NCI-H2196 (cell line): ENCODE measurements at regions not wholly inside any gene's neighbourhood (a gene's known extent, or its start where the extent isn't known, plus 50 kb on each side); places are given as distances from the start of the nearest gene placed in this dataset.

Experiments used
- DNase-seq: peaks from one replicate; lab custom pipeline; 2025; ENCODE audit not compliant: unreplicated experiment; lab: John Stamatoyannopoulos, UW

- no peak for DNase-seq
Observed at GRCh38 chr3:25073423-25073822, 354.6 kb upstream of the RARB start.

- DNase-seq = no peak
Observed at GRCh38 chr3:25074149-25074548, 353.9 kb upstream of the RARB start.

GRCh38 chr3:25080461-25080860 is 347.6 kb upstream of the RARB start:
- DNase-seq = no peak

DNA sequence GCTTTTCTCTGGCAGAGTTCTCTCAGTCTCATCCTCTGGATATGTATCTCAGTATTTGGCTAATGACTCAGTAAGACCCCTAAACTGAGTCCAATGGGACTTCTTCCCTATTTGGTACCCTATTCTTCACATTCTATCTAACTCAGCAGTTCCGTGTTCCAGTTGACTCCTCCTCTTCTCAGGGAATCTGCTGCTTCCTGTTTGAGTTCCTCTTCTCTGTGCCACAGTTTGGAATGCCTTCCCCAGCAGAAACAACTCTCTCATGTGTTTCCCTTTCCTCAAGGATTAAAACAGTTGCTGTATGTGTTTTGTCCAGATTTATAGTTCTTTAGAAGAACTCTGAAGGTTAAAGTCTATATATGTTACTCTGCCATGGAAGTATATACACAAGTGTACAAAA is 344.0 kb upstream of the RARB start:
- no peak for DNase-seq

DNA sequence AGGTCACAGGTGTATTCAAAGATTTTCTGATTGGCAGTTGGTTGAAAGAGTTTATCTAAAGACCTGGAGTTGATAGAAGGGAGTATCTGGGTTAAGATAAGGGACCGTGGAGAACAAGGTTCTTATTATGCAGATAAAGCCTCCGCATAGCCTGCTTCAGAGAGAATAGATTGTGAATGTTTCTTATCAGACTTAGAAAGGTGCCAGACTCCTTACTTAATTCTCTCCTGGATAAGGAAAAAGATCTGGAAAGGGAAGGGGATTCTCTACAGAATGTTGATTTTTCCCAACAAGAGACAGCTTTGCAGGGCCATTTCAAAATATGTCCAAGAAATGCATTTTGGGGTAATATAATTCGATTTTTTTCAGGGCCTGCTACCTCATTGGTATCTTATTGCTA is 341.3 kb upstream of the RARB start:
- DNase-seq = no peak

- no peak for DNase-seq
Observed at GRCh38 chr3:25088284-25088683, 339.8 kb upstream of the RARB start.

GRCh38 chr3:25090698-25091453 is 337.2 kb upstream of the RARB start:
- DNase-seq = no peak

DNA sequence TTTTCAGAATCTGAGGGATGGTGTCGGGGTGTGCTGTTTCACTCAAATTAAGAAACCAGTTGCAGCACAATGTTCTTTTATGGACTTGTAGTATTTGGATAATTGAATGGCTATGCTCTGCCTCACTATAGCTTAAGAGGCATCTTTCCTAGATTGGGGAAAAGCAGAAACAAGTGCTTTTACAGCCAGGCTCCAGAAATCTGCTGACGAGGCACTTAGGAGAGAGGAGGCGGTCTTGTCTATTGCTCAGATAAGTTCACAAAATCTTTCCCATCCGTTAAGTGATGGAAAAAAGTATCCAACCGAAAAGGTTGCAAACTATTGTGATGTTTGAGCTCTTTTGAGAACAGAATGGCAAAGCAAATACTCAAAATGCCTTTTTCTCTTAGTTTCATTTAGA is 336.1 kb upstream of the RARB start:
- no peak for DNase-seq

GRCh38 chr3:25094932-25095685 is 333.0 kb upstream of the RARB start:
- no peak for DNase-seq

- DNase-seq = no peak
Observed at GRCh38 chr3:25096536-25096935, 331.5 kb upstream of the RARB start.

GRCh38 chr3:25097023-25097422 is 331.0 kb upstream of the RARB start:
- no peak for DNase-seq

DNA sequence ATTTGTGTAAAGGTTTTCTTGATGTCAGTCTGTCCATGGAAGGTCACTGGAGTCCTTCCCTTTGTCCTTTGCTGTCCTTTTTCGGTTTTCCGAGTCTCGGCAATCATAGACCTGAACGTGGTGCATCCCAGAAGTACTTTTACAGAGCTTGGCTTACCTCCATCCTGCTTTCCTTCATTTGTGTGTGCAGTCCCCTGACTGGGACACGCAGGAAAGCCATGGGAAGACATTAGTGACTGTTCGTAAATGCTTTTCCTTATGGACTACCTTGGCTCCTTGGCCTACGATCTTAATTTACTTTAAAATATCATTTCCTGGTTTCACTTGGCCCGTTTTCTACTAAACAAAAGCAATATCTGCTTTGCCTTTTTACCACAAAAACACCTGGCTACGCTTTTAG is 328.4 kb upstream of the RARB start:
- no peak for DNase-seq

DNA sequence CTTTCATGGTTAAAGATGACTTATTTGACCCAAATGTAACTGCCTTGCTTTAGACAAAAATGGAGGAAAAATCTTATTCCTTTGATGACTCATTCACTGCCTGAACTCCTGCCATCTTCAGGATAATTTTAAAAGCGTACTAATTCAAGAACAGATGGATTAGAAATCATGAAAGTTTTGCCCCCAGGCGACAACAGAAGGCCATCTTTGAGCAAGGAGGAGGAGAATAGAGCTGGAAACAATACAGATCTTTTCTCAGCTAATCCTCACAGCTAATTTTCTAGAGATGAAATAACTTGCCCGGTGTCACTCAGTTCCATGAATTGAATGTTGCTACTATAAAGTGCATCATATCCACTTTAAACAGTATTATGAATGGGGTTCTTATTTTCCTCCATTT is 324.7 kb upstream of the RARB start:
- DNase-seq = no peak

GRCh38 chr3:25107918-25108617 is 320.0 kb upstream of the RARB start:
- no peak for DNase-seq

GRCh38 chr3:25110642-25111041 is 317.4 kb upstream of the RARB start:
- DNase-seq = no peak

DNA sequence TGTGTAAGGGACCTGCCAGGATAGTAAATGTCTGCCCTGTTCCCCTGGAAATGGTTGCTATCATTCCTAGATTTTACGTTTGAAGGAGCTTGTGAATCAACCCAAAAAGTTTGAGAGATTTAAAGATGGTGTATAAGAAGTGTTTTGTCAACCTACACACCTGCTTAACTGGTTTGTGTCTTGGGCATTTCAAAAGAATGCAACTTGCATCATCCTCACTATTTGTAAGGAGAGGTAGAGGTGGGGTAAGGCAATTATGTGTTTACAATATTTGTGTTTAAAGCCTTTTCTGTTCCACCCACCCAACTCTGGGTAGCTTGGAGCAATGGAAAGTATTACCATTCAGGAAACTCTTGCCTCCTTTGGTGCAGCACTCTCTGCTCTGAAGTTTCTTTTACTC is 314.2 kb upstream of the RARB start:
- DNase-seq = no peak

- no peak for DNase-seq
Observed at GRCh38 chr3:25114532-25114931, 313.5 kb upstream of the RARB start.

GRCh38 chr3:25117005-25117593 is 311.0 kb upstream of the RARB start:
- DNase-seq = no peak

DNA sequence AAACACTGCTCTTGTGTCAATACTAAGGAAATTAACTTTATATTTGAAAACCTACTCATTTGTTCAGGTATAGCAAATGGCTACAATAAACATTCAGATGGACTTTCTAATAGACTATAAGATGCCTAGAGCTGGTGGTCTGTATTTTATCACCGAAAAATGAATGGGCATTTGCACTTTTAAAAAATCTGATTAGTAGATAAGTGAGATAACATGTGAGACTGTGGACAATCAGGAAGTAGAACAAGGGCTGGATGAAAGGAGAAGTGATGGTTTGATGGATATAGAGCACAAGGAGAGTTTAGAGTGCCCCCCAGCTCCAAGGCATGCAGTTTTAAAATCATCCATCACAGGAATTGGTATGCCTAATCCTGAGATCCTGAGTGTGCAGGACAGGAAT is 308.4 kb upstream of the RARB start:
- no peak for DNase-seq

DNA sequence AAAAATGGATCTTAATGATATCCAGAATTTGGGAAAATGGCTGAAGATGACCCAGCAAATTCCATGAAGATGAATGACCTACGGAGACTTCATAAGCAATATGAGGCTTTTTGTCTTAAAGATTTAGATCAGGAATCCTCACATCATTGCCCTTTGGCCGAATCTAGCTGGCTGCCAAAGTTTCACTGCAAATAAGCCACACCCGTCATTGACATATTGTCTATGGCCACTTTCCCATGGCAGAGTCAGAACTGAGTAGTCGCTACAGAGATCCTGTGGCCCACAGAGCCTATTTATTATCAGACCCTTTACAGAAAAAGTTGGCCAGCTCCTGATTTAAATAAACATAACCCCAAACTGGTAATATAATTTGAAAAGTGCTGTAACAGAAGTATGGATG is 307.4 kb upstream of the RARB start:
- no peak for DNase-seq

- DNase-seq = no peak
Observed at GRCh38 chr3:25125201-25125600, 302.9 kb upstream of the RARB start.

DNA sequence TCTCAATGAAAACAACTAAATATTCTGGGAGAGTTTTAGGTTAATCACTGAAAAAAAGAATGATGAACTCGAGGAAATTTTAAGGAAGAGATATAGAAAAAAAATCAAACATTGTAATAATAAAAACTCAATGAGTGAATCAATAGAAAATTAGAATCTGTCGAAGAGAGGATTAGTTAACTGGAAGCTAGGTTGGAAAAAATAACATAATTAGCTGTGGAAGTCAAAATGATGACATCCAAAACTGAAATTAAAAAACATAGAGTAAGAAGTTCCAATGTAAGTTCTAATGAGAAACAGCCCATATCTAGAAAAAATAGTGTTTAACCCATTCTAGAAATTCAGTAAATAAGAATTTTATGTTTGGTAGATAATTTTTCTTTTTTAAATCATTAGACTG is 299.3 kb upstream of the RARB start:
- no peak for DNase-seq
